ENCODE measurements at regions not wholly inside any gene's neighbourhood (a gene's known extent, or its start where the extent isn't known, plus 50 kb on each side); places are given as distances from the start of the nearest gene placed in this dataset.

GRCh38 chrX:9158611-9159010 lies 124.7 kb upstream of the FAM9B start:
- no peak for TF ChIP-seq CTCF (IDR thresholded peaks at IDR 0.05)
- no peak for TF ChIP-seq POLR2A (IDR thresholded peaks at IDR 0.05)

Data from right lobe of liver (tissue), 4 donors.